ENCODE measurements at regions not wholly inside any gene's neighbourhood (a gene's known extent, or its start where the extent isn't known, plus 50 kb on each side); places are given as distances from the start of the nearest gene placed in this dataset.

GRCh38 chr17:79246225-79247190 is 171.9 kb downstream of the ENGASE start:
- no peak for TF ChIP-seq CTCF (IDR thresholded peaks at IDR 0.05; ENCODE audit: extremely low read depth in 1 of 2, insufficient read depth in 1 of 2, low read depth in 1 of 2, low read length in 2 of 2)
- TF ChIP-seq POLR2AphosphoS5 (IDR thresholded peaks at IDR 0.05; ENCODE audit: insufficient read depth, low read depth, low read length) = no peak
- no peak for TF ChIP-seq POLR2A (IDR thresholded peaks at IDR 0.05; ENCODE audit: low read depth, low read length)
